IPS-20b (cell line): ENCODE measurements at regions not wholly inside any gene's neighbourhood (a gene's known extent, or its start where the extent isn't known, plus 50 kb on each side); places are given as distances from the start of the nearest gene placed in this dataset.
"Not testable (repeated sequence)": the region's sequence is repeated elsewhere in the genome, so short reads cannot be mapped to it uniquely, and the experiment has no call there.

ENCODE experiments used
- H3K27ac ChIP-seq: one replicate; pipeline ENCODE4 v1.5.1; 2013; ENCODE audit warnings: low read length
- H3K27me3 ChIP-seq: 2 replicates; pipeline ENCODE4 v1.6.1; 2013; ENCODE audit warnings: mild to moderate bottlenecking, low read length, inconsistent platforms; ENCODE audit not compliant: insufficient read depth
- H3K36me3 ChIP-seq: 2 replicates; pipeline ENCODE4 v1.6.1; 2013; ENCODE audit warnings: low read depth, mild to moderate bottlenecking, inconsistent platforms, low read length, moderate library complexity; ENCODE audit not compliant: insufficient read depth
- H3K4me1 ChIP-seq: 2 replicates; pipeline ENCODE4 v1.6.1; 2013; ENCODE audit warnings: mild to moderate bottlenecking, control low read depth, inconsistent platforms, low read length, moderate library complexity; ENCODE audit not compliant: insufficient read depth
- H3K4me3 ChIP-seq: 2 replicates; pipeline ENCODE4 v1.5.1; 2013; ENCODE audit warnings: mild to moderate bottlenecking, low read length, inconsistent platforms
- H3K9ac ChIP-seq: 2 replicates; pipeline ENCODE4 v1.6.1; 2013; ENCODE audit warnings: low read depth, mild to moderate bottlenecking, inconsistent platforms, low read length, moderate library complexity
- H3K9me3 ChIP-seq: 2 replicates; pipeline ENCODE4 v1.6.1; 2013; ENCODE audit warnings: mild to moderate bottlenecking, low read depth, low read length, inconsistent platforms; ENCODE audit not compliant: insufficient read depth

DNA sequence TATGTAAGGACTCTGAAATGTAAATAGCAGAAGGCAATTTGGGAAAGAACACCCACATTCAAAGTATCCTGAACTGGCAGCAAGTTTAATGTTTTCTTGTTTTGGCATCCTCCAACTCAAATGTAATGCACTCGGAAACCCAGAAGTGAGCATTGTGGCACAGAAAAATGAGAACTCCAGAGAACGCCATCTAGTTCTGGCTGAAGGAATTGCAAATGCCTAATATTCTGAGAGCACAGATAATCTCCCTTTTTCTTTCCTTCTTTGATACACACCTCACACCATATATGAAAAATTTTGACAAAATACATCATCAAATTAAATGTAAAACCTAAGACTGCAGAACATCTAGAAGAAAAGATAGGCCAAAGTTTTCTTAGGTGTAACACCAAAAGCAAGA lies 52.1 kb downstream of the PWWP3B start:
- Histone ChIP-seq H3K9me3 (no peaks in the 10 kb centered on the region), H3K4me1 (no peaks in the 10 kb centered on the region), H3K9ac (no peak overlapping the region), H3K27me3 (no peaks in the 10 kb centered on the region), H3K27ac (no peak overlapping the region), H3K36me3 (no peaks in the 10 kb centered on the region), H3K4me3 (no peak overlapping the region)

- H3K27me3 ChIP-seq = no peaks in the 10 kb centered on the region
- H3K4me3 ChIP-seq = no peak overlapping the region
- no peak overlapping the region for H3K9ac ChIP-seq
- H3K4me1 ChIP-seq = no peaks in the 10 kb centered on the region
- H3K36me3 ChIP-seq = no peaks in the 10 kb centered on the region
- H3K27ac ChIP-seq = no peak overlapping the region
- H3K9me3 ChIP-seq = no peaks in the 10 kb centered on the region
Observed at GRCh38 chrX:106243376-106243775, 75.3 kb downstream of the PWWP3B start.

- no peaks in the 10 kb centered on the region for H3K27me3 ChIP-seq
- no peak overlapping the region for H3K27ac ChIP-seq
- H3K4me1 ChIP-seq = no peaks in the 10 kb centered on the region
- no peaks in the 10 kb centered on the region for H3K9me3 ChIP-seq
- no peaks in the 10 kb centered on the region for H3K36me3 ChIP-seq
- no peak overlapping the region for H3K4me3 ChIP-seq
- H3K9ac ChIP-seq = no peak overlapping the region
Observed at GRCh38 chrX:106246511-106246910, 78.4 kb downstream of the PWWP3B start.

GRCh38 chrX:106247162-106247561 lies 79.1 kb downstream of the PWWP3B start:
- Histone ChIP-seq H3K27ac (no peak overlapping the region), H3K36me3 (no peaks in the 10 kb centered on the region), H3K9me3 (no peaks in the 10 kb centered on the region), H3K4me1 (no peaks in the 10 kb centered on the region), H3K4me3 (no peak overlapping the region), H3K9ac (no peak overlapping the region), H3K27me3 (no peaks in the 10 kb centered on the region)

DNA sequence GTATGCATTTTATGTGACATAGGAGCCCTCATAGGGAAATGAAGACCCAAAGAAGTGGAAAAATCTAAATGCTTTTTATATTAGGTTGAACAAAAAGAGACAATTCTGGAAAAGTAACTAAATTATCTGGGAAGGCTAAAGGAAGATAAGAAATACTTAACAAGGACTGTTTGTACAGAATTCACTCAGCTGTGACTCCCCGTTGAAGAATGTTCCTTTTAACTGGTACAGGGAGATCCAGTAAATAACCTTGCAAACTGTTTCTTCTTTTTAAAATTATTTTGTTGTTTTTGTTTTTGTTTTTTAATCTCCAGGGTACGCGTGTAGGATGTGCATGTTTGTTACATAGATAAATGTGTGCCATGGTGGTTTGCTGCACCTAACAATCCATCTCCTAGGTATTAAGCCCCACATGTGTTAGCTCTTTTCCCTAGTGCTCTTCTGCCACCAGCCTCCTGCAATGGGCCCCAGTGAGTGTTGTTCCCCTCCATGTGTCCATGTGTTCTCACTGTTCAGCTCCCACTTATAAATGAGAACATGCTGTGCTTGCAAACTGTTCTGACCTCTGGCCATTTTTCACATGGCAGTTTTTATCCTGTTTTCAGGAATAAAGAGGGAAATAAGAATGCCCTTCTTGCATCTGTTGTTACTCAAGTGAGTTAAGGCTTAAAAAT lies 81.7 kb downstream of the PWWP3B start:
- no peak overlapping the region for H3K27ac ChIP-seq
- H3K9me3 ChIP-seq = no peaks in the 10 kb centered on the region
- H3K4me1 ChIP-seq = no peaks in the 10 kb centered on the region
- no peaks in the 10 kb centered on the region for H3K27me3 ChIP-seq
- H3K4me3 ChIP-seq = no peak overlapping the region
- no peak overlapping the region for H3K9ac ChIP-seq
- no peaks in the 10 kb centered on the region for H3K36me3 ChIP-seq

DNA sequence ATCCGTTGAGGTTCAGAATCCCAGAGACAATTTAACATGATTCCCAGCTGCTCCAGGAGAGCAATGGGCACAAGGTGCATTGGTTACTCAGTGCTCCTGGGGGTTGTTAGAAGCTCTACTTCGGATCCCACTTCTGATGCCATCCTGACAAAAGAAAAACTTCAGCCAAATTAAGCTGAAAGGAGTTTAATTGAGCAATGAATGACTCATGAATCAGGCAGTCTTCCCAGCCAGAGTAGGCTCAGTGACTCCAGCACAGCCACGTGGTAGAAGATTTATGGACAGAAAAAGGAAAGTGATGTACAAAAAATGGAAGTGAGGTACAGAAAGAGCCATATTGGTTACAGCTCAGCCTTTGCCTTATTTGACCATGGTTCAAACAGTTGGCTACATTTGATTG lies 95.7 kb downstream of the PWWP3B start:
- H3K9ac ChIP-seq = no peak overlapping the region
- H3K4me1 ChIP-seq = no peaks in the 10 kb centered on the region
- no peaks in the 10 kb centered on the region for H3K27me3 ChIP-seq

DNA sequence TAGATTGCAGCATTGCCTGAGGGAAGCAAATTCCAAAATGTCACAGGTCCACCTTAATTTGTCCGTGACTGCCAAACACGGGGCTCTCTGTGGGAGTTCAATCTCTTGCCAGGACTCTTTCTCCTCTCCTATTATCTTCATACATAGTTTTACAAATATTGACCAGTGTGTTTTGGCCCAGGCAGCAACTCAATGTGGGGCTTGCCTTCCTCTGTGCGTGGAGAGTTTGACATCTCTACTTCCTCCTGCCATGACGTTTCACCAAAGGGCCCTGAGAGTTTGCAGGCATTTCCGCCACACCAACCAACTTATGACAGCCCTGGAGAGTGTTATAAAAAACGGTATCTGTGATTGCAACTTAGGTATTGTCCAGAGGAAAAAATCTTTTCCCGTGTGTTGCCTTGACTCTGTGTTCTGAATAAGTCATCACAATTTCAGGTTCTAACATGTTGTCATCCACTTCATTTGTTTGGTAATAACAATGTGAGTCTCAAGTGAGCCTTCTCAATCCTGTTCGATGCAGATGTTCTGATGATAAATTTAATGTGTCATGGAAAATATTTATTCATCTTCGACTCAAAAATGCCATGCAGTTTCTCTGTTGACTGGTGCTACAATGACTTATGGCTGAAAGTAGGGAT lies 106.0 kb downstream of the PWWP3B start:
- H3K27ac ChIP-seq, H3K4me3 ChIP-seq, H3K4me1 ChIP-seq, H3K9me3 ChIP-seq, H3K36me3 ChIP-seq, H3K27me3 ChIP-seq, H3K9ac ChIP-seq: not testable (repeated sequence)

More for the DNA sequence above, 95.7 kb downstream of the PWWP3B start:
- H3K9me3 ChIP-seq = no peaks in the 10 kb centered on the region
- no peak overlapping the region for H3K27ac ChIP-seq
- H3K36me3 ChIP-seq = no peaks in the 10 kb centered on the region
- no peak overlapping the region for H3K4me3 ChIP-seq

- not testable (repeated sequence) for H3K36me3 ChIP-seq, H3K27me3 ChIP-seq, H3K9ac ChIP-seq, H3K9me3 ChIP-seq, H3K27ac ChIP-seq, H3K4me3 ChIP-seq, H3K4me1 ChIP-seq
Observed at GRCh38 chrX:106275172-106275571, 107.1 kb downstream of the PWWP3B start.

DNA sequence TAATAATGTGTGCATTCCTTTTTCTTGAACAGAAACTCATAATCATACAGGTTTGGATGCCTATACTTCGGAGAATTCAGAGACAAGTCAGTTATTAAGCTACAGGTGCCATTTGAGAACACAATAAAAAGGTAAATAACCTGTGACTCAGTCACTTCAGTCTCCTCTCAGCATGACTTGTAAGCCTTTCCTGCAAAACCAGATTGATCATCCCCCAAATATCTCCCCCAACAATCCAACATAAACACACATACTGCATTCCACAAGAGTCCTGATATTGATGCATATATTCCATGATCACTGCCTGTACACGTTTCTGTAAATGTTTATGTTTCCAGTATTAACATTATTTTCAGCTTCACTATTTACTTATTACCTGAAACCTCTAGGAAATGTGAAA lies 110.8 kb downstream of the PWWP3B start:
- Histone ChIP-seq H3K9ac (no peak overlapping the region), H3K27me3 (no peaks in the 10 kb centered on the region), H3K36me3 (no peaks in the 10 kb centered on the region), H3K4me3 (no peak overlapping the region), H3K27ac (no peak overlapping the region), H3K4me1 (no peaks in the 10 kb centered on the region), H3K9me3 (no peaks in the 10 kb centered on the region)

GRCh38 chrX:106281383-106281782 lies 113.3 kb downstream of the PWWP3B start:
- Histone ChIP-seq H3K4me3 (no peak overlapping the region), H3K27ac (no peak overlapping the region), H3K9ac (no peak overlapping the region), H3K36me3 (no peaks in the 10 kb centered on the region), H3K27me3 (no peaks in the 10 kb centered on the region), H3K4me1 (no peaks in the 10 kb centered on the region), H3K9me3 (no peaks in the 10 kb centered on the region)

DNA sequence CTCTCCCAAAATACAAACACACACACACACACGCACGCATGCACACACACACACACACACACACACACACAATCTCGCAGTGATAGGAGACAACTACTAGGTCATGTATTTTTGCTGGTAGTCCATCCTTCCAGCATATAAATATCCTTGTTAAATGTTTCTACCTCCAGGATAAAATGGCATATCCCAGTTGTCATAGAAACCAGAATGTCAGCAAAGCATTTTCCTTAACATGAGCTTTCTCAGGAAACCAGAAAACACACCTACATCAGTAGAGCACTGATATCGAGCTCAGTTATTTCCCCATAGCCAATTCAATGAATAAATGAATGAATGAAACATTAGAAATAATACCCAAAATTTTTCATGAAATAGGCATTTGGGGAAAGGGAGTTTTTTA lies 115.7 kb downstream of the PWWP3B start:
- Histone ChIP-seq H3K36me3 (no peaks in the 10 kb centered on the region), H3K9ac (no peak overlapping the region), H3K4me1 (no peaks in the 10 kb centered on the region), H3K27me3 (no peaks in the 10 kb centered on the region), H3K9me3 (no peaks in the 10 kb centered on the region), H3K4me3 (no peak overlapping the region), H3K27ac (no peak overlapping the region)

- Histone ChIP-seq H3K27me3 (no peaks in the 10 kb centered on the region), H3K27ac (no peak overlapping the region), H3K36me3 (no peaks in the 10 kb centered on the region), H3K4me3 (no peak overlapping the region), H3K9me3 (no peaks in the 10 kb centered on the region), H3K4me1 (no peaks in the 10 kb centered on the region), H3K9ac (no peak overlapping the region)
Observed at GRCh38 chrX:106284431-106285025, 116.4 kb downstream of the PWWP3B start.
